Endometrial microvascular endothelial cells (primary cell): ENCODE measurements at regions not wholly inside any gene's neighbourhood (a gene's known extent, or its start where the extent isn't known, plus 50 kb on each side); places are given as distances from the start of the nearest gene placed in this dataset.
"Not testable (repeated sequence)": the region's sequence is repeated elsewhere in the genome, so short reads cannot be mapped to it uniquely, and the experiment has no call there.

Source experiments
- in situ Hi-C: cut with HindIII; loops from 2 replicates; pipeline ENCODE4 v1.10.0; 2017; ENCODE audit warnings: low sequenced_read_pairs, low pct_unique_long_range_greater_than_20kb; ENCODE audit errors: inconsistent ontology term

- in situ Hi-C loops = no loop called here
These were observed 253.6 kb downstream of the ANKRD60 start for GRCh38 chr20:57974863-57975262.

GRCh38 chr20:57973886-57974285 is 254.6 kb downstream of the ANKRD60 start:
- in situ Hi-C loops = no loop called here

GRCh38 chr20:57971583-57971982 is 256.9 kb downstream of the ANKRD60 start:
- in situ Hi-C loops = not testable (repeated sequence)

- in situ Hi-C loops = no loop called here
These were observed 257.6 kb downstream of the ANKRD60 start for GRCh38 chr20:57970856-57971255.

- in situ Hi-C loops = no loop called here
These were observed 258.3 kb downstream of the ANKRD60 start for GRCh38 chr20:57970116-57970515.

GRCh38 chr20:57968120-57968519 is 258.3 kb upstream of the PMEPA1 start:
- in situ Hi-C loops = no loop called here

- in situ Hi-C loops = no loop called here
These were observed 257.5 kb upstream of the PMEPA1 start for GRCh38 chr20:57967364-57967763.

GRCh38 chr20:57966620-57967019 is 256.8 kb upstream of the PMEPA1 start:
- in situ Hi-C loops = no loop called here

- in situ Hi-C loops = no loop called here
These were observed 255.6 kb upstream of the PMEPA1 start for GRCh38 chr20:57965441-57965840.

GRCh38 chr20:57964011-57964862 is 254.4 kb upstream of the PMEPA1 start:
- in situ Hi-C loops = no loop called here

GRCh38 chr20:57960803-57961575 is 251.2 kb upstream of the PMEPA1 start:
- in situ Hi-C loops = no loop called here

GRCh38 chr20:57959589-57959988 is 249.8 kb upstream of the PMEPA1 start:
- in situ Hi-C loops = no loop called here

- in situ Hi-C loops = no loop called here
These were observed 249.2 kb upstream of the PMEPA1 start for GRCh38 chr20:57959018-57959417.

GRCh38 chr20:57958050-57958420 is 248.2 kb upstream of the PMEPA1 start:
- in situ Hi-C loops = no loop called here

GRCh38 chr20:57957411-57958049 is 247.7 kb upstream of the PMEPA1 start:
- in situ Hi-C loops = no loop called here

GRCh38 chr20:57953638-57954037 is 243.8 kb upstream of the PMEPA1 start:
- in situ Hi-C loops = no loop called here

- in situ Hi-C loops = no loop called here
These were observed 242.3 kb upstream of the PMEPA1 start for GRCh38 chr20:57952136-57952535.

- in situ Hi-C loops = no loop called here
These were observed 241.7 kb upstream of the PMEPA1 start for GRCh38 chr20:57951549-57951948.

- in situ Hi-C loops = no loop called here
These were observed 241.1 kb upstream of the PMEPA1 start for GRCh38 chr20:57950764-57951485.
